HepG2 (cell line): ENCODE measurements at regions not wholly inside any gene's neighbourhood (a gene's known extent, or its start where the extent isn't known, plus 50 kb on each side); places are given as distances from the start of the nearest gene placed in this dataset.

Experiments
- ATAC-seq: fragments of 200-7000 bp; cut with Tn5 transposase; 3 replicates; pipeline ENCODE4 v1.9.1; 2020; ENCODE audit warnings: mild to moderate bottlenecking, moderate library complexity
- BruUV-seq: library from RNA; stranded (reverse); fragments of 400-500 nt; replicated peaks from 2 replicates; lab custom pipeline; 2021; lab: Mats Ljungman, UMichigan
- CTCF ChIA-PET: fragments of 300-600 bp; formaldehyde crosslinking; extraction: SDS; loops from one replicate; lab custom pipeline; 2021; ENCODE audit warnings: low total read pairs, inconsistent platforms, low intra/inter-chr PET ratio; lab: Yijun Ruan, JAX
- POLR2A ChIA-PET: fragments of 350-600 bp; sonication (Branson Sonifier 250); formaldehyde crosslinking; loops from one replicate; lab custom pipeline; 2020; ENCODE audit warnings: antibody characterized with exemption, inconsistent platforms; lab: Yijun Ruan, JAX
- DNase-seq: peaks from one replicate; pipeline ENCODE4 v3.0.0-alpha.2; 2015; ENCODE audit warnings: low spot score
- FAIRE-seq: peaks from 3 replicates; lab custom pipeline; 2011; peaks lifted over from hg19 to GRCh38; lab: Jason Lieb, UNC
- H2AFZ ChIP-seq: one replicate; pipeline ENCODE4 v1.6.1; 2011; ENCODE audit warnings: low read length, inconsistent platforms
- H3K27ac ChIP-seq: fragments of 300-600 bp; 3 replicates; pipeline ENCODE4 v1.8.0; 2011; ENCODE audit warnings: mixed run types, mild to moderate bottlenecking, mixed read lengths, low read length, inconsistent platforms; ENCODE audit not compliant: insufficient read depth; ENCODE audit errors: extremely low read length
- H3K27me3 ChIP-seq, 2 experiments: fragments of 200-600 bp in 1 of 2; 2 replicates in 1 of 2; 3 replicates in 1 of 2; pipeline versions ENCODE4 v1.6.0 to v1.8.0; 2011; ENCODE audit warnings: low read length in 2 of 2, mild to moderate bottlenecking in 2 of 2, moderate library complexity in 2 of 2, inconsistent platforms in 1 of 2; ENCODE audit not compliant: insufficient read depth in 2 of 2, control insufficient read depth in 1 of 2
- H3K36me3 ChIP-seq, 2 experiments: fragments of 200-600 bp in 1 of 2; replicated peaks in 1 of 2; 2 replicates in 1 of 2; 3 replicates in 1 of 2; pipeline versions ENCODE4 v1.5.1 to v1.8.0; 2011; ENCODE audit warnings: low read length in 2 of 2, inconsistent platforms in 1 of 2; ENCODE audit not compliant: insufficient read depth in 2 of 2, control insufficient read depth in 1 of 2
- H3K4me1 ChIP-seq: 2 replicates; pipeline ENCODE4 v1.5.1; 2012; ENCODE audit warnings: low read length, inconsistent platforms; ENCODE audit not compliant: insufficient read depth
- H3K4me2 ChIP-seq: 2 replicates; pipeline ENCODE4 v1.6.0; 2011; ENCODE audit warnings: low read depth, low read length, inconsistent platforms
- H3K4me3 ChIP-seq, 3 experiments: fragments of 200-600 bp in 1 of 3; sonication (generic), shearing (Covaris generic) in 1 of 3; replicated peaks in 1 of 3; 2 replicates each; pipeline ENCODE4 v1.5.1; 2011 to 2016; ENCODE audit warnings: low read length in 3 of 3, inconsistent platforms in 2 of 3, low read depth in 2 of 3, mild to moderate bottlenecking in 2 of 3, control low read depth in 1 of 3, mixed read lengths in 1 of 3; ENCODE audit not compliant: insufficient read depth in 1 of 3
- H3K79me2 ChIP-seq: one replicate; pipeline ENCODE4 v1.6.1; 2011; ENCODE audit warnings: low read length, inconsistent platforms; ENCODE audit not compliant: insufficient read depth
- H3K9ac ChIP-seq: 2 replicates; pipeline ENCODE4 v1.6.0; 2011; ENCODE audit warnings: mild to moderate bottlenecking, low read depth, low read length, inconsistent platforms; ENCODE audit not compliant: insufficient read depth
- H3K9me3 ChIP-seq: 2 replicates; pipeline ENCODE4 v1.5.1; 2012; ENCODE audit warnings: mild to moderate bottlenecking, low read length
- H4K20me1 ChIP-seq: 2 replicates; pipeline ENCODE4 v1.6.0; 2011; ENCODE audit warnings: inconsistent platforms, mild to moderate bottlenecking, low read length, moderate library complexity; ENCODE audit not compliant: insufficient read depth
- BCL6 ChIP-seq: IDR thresholded peaks from 2 replicates; pipeline ENCODE4 v1.6.1; 2016; ENCODE audit warnings: missing genetic modification reagents, missing compliant biosample characterization
- BRCA1 ChIP-seq: sonication (generic); formaldehyde crosslinking; IDR thresholded peaks from 2 replicates; pipeline ENCODE4 v1.4.0; 2020; ENCODE audit warnings: missing genetic modification reagents
- CERS6 ChIP-seq: sonication (generic); formaldehyde crosslinking; IDR thresholded peaks from 2 replicates; pipeline ENCODE4 v1.5.0; 2020; ENCODE audit warnings: missing genetic modification reagents
- GATAD1 ChIP-seq: IDR thresholded peaks from 2 replicates; pipeline ENCODE4 v1.6.1; 2016; ENCODE audit warnings: missing genetic modification reagents, missing compliant biosample characterization
- POLR2A ChIP-seq, 2 experiments: IDR thresholded peaks; 2 replicates each; pipeline ENCODE4 v1.6.1; 2011; ENCODE audit warnings: low read depth in 2 of 2, low read length in 2 of 2, mild to moderate bottlenecking in 1 of 2, moderate library complexity in 1 of 2; ENCODE audit not compliant: insufficient read depth in 1 of 2
- TAF1 ChIP-seq: sonication (generic); formaldehyde crosslinking; IDR thresholded peaks from 2 replicates; pipeline ENCODE4 v1.4.0; 2020; ENCODE audit warnings: missing genetic modification reagents
- TOE1 ChIP-seq: sonication (generic); formaldehyde crosslinking; IDR thresholded peaks from 2 replicates; pipeline ENCODE4 v1.4.0; 2020; ENCODE audit warnings: mild to moderate bottlenecking, missing genetic modification reagents
- ZNF782 ChIP-seq: sonication (generic); formaldehyde crosslinking; IDR thresholded peaks from 2 replicates; pipeline ENCODE4 v1.4.0; 2020; ENCODE audit warnings: missing genetic modification reagents, mild to moderate bottlenecking, borderline replicate concordance
- ZNF839 ChIP-seq: sonication (generic); formaldehyde crosslinking; IDR thresholded peaks from 2 replicates; pipeline ENCODE4 v1.4.0; 2020; ENCODE audit warnings: missing genetic modification reagents, mild to moderate bottlenecking, borderline replicate concordance
- ZNF850 ChIP-seq: sonication (generic); formaldehyde crosslinking; conservative IDR thresholded peaks from 2 replicates; pipeline ENCODE4 v1.9.0; 2021; ENCODE audit warnings: mild to moderate bottlenecking, missing genetic modification reagents
- ZNF883 ChIP-seq: sonication (generic); formaldehyde crosslinking; IDR thresholded peaks from 2 replicates; pipeline ENCODE4 v1.5.1; 2020; ENCODE audit warnings: mild to moderate bottlenecking, missing genetic modification reagents; ENCODE audit errors: not compliant biosample characterization
- ZSCAN12 ChIP-seq: sonication (generic); formaldehyde crosslinking; IDR thresholded peaks from 2 replicates; pipeline ENCODE4 v1.9.0; 2021; ENCODE audit warnings: mild to moderate bottlenecking, missing genetic modification reagents
- WGBS: methylation state at CpG from one replicate; pipeline ENCODE4 v1.1.6; 2017; ENCODE audit warnings: low lambda C conversion rate; 5-methylcytosine and 5-hydroxymethylcytosine counted together
- in situ Hi-C: cut with HindIII; loops from 2 replicates; pipeline ENCODE4 v1.10.0; 2017; ENCODE audit warnings: low pct_unique_long_range_greater_than_20kb; ENCODE audit not compliant: extremely low pct_ligation_motif_present
- intact Hi-C: fragments of 100-400 bp; cut with micrococcal nuclease; formaldehyde crosslinking; loops from one replicate; pipeline ENCODE4 v1.10.0; 2022; ENCODE audit not compliant: unreplicated experiment
- TF ChIP-seq, protein P1 (sequence below): sonication (generic); formaldehyde crosslinking; IDR thresholded peaks from 2 replicates; pipeline ENCODE4 v1.4.0; 2020; ENCODE audit warnings: missing genetic modification reagents, borderline replicate concordance
- TF ChIP-seq, protein P2 (sequence below): sonication (generic); formaldehyde crosslinking; IDR thresholded peaks from 2 replicates; pipeline ENCODE4 v1.4.0; 2020; ENCODE audit warnings: mild to moderate bottlenecking, missing genetic modification reagents
- TF ChIP-seq, protein P3 (sequence below), 2 experiments: fragments of 450-650 bp in 1 of 2; sonication (generic) in 1 of 2; formaldehyde crosslinking; IDR thresholded peaks; 2 replicates each; pipeline versions ENCODE4 v1.5.0 to v1.8.0; 2020 to 2022; ENCODE audit warnings: mild to moderate bottlenecking in 1 of 2, missing genetic modification reagents in 1 of 2

GRCh38 chr9:105050296-105050695 is 122.3 kb upstream of the ABCA1 start:
- Histone ChIP-seq H4K20me1 (no peaks in the 10 kb centered on the region), H3K27ac (no peak overlapping the region), H3K9ac (no peak overlapping the region), H3K79me2 (no peaks in the 10 kb centered on the region), H3K27me3 (no peaks in the 10 kb centered on the region), H3K9me3 (no peaks in the 10 kb centered on the region), H3K4me2 (no peak overlapping the region), H2AFZ (no peak overlapping the region), H3K4me1 (peaks cover 45% of the 10 kb centered on the region), H3K4me3 (no peak overlapping the region), H3K36me3 (no peaks in the 10 kb centered on the region)
- 17% methylated on average over 2 of the region's 3 CpGs for WGBS
- in situ Hi-C loops, result no loop called here
- ChIA-PET CTCF (no interaction called here), POLR2A (no interaction called here)
- no peak for ATAC-seq
- DNase-seq, result no peak
- TF ChIP-seq, protein P1, sequence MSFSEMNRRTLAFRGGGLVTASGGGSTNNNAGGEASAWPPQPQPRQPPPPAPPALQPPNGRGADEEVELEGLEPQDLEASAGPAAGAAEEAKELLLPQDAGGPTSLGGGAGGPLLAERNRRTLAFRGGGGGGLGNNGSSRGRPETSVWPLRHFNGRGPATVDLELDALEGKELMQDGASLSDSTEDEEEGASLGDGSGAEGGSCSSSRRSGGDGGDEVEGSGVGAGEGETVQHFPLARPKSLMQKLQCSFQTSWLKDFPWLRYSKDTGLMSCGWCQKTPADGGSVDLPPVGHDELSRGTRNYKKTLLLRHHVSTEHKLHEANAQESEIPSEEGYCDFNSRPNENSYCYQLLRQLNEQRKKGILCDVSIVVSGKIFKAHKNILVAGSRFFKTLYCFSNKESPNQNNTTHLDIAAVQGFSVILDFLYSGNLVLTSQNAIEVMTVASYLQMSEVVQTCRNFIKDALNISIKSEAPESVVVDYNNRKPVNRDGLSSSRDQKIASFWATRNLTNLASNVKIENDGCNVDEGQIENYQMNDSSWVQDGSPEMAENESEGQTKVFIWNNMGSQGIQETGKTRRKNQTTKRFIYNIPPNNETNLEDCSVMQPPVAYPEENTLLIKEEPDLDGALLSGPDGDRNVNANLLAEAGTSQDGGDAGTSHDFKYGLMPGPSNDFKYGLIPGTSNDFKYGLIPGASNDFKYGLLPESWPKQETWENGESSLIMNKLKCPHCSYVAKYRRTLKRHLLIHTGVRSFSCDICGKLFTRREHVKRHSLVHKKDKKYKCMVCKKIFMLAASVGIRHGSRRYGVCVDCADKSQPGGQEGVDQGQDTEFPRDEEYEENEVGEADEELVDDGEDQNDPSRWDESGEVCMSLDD (CRISPR knock-in tag), result no peak
- no peak for TF ChIP-seq BRCA1 (CRISPR knock-in tag)
- no peak for TF ChIP-seq ZSCAN12 (CRISPR knock-in tag)
- no peak for TF ChIP-seq BCL6
- TF ChIP-seq, protein P2, sequence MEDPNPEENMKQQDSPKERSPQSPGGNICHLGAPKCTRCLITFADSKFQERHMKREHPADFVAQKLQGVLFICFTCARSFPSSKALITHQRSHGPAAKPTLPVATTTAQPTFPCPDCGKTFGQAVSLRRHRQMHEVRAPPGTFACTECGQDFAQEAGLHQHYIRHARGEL (CRISPR knock-in tag), result no peak
- FAIRE-seq, result no peak
- intact Hi-C loops, result no loop called here
- no TSS peak for BruUV-seq

GRCh38 chr9:105051897-105052296 is 123.9 kb upstream of the ABCA1 start:
- Histone ChIP-seq H3K4me3 (no peak overlapping the region), H2AFZ (no peak overlapping the region), H3K9ac (no peak overlapping the region), H3K4me1 (peaks cover 34% of the 10 kb centered on the region), H3K79me2 (no peaks in the 10 kb centered on the region), H4K20me1 (no peaks in the 10 kb centered on the region), H3K36me3 (no peaks in the 10 kb centered on the region), H3K27ac (no peak overlapping the region), H3K4me2 (no peak overlapping the region), H3K27me3 (no peaks in the 10 kb centered on the region), H3K9me3 (no peaks in the 10 kb centered on the region)
- DNase-seq (no peak), FAIRE-seq (no peak), ATAC-seq (no peak)
- 72% methylated on average over 8 of the region's 8 CpGs for WGBS
- BruUV-seq, result no TSS peak
- POLR2A ChIA-PET, result interaction anchor here (4.1 kb wide), 1 partner anchor 13 kb away, joined by 36 read pairs; no protein-coding TSS in a partner anchor
- CTCF ChIA-PET, result no interaction called here
- intact Hi-C loops (no loop called here), in situ Hi-C loops (no loop called here)
- no peak for TF ChIP-seq POLR2A (IDR thresholded peaks at IDR 0.05; ENCODE audit: insufficient read depth in 1 of 2, low read depth in 2 of 2, low read length in 2 of 2)
- no peak for TF ChIP-seq ZNF883 (CRISPR knock-in tag)
- TF ChIP-seq TAF1 (CRISPR knock-in tag), result no peak
- no peak for TF ChIP-seq TOE1
- TF ChIP-seq, protein P3, sequence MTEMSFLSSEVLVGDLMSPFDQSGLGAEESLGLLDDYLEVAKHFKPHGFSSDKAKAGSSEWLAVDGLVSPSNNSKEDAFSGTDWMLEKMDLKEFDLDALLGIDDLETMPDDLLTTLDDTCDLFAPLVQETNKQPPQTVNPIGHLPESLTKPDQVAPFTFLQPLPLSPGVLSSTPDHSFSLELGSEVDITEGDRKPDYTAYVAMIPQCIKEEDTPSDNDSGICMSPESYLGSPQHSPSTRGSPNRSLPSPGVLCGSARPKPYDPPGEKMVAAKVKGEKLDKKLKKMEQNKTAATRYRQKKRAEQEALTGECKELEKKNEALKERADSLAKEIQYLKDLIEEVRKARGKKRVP (CRISPR knock-in tag; IDR thresholded peaks at IDR 0.05), result no peak
- no peak for TF ChIP-seq CERS6 (CRISPR knock-in tag)
- no peak for TF ChIP-seq ZNF839 (CRISPR knock-in tag)
- no peak for TF ChIP-seq ZNF850
- no peak for TF ChIP-seq GATAD1 (CRISPR knock-in tag)
- no peak for TF ChIP-seq ZNF782 (CRISPR knock-in tag)
